Neuronal stem cell (in vitro differentiated cells): ENCODE measurements at regions not wholly inside any gene's neighbourhood (a gene's known extent, or its start where the extent isn't known, plus 50 kb on each side); places are given as distances from the start of the nearest gene placed in this dataset.

ENCODE experiments used
- DNase-seq: peaks from one replicate; pipeline ENCODE4 v3.0.0-alpha.2; 2013; ENCODE audit warnings: low spot score
- H2AFZ ChIP-seq: one replicate; pipeline ENCODE4 v1.6.1; 2013; ENCODE audit warnings: mild to moderate bottlenecking, low read length, inconsistent platforms
- H2AK5ac ChIP-seq: 2 replicates; pipeline ENCODE4 v1.6.1; 2013; ENCODE audit warnings: low read depth, mild to moderate bottlenecking, inconsistent platforms, low read length, moderate library complexity, mixed read lengths
- H2BK120ac ChIP-seq: 2 replicates; pipeline ENCODE4 v1.6.1; 2013; ENCODE audit warnings: low read depth, mild to moderate bottlenecking, inconsistent platforms, low read length, moderate library complexity, mixed read lengths
- H2BK12ac ChIP-seq: one replicate; pipeline ENCODE4 v1.6.1; 2013; ENCODE audit warnings: low read length, inconsistent platforms
- H2BK15ac ChIP-seq: 2 replicates; pipeline ENCODE4 v1.6.1; 2013; ENCODE audit warnings: mild to moderate bottlenecking, low read length, inconsistent platforms, mixed read lengths
- H2BK5ac ChIP-seq: one replicate; pipeline ENCODE4 v1.6.1; 2013; ENCODE audit warnings: inconsistent platforms, mild to moderate bottlenecking, low read length, moderate library complexity
- H3K14ac ChIP-seq: one replicate; pipeline ENCODE4 v1.6.1; 2013; ENCODE audit warnings: low read length, inconsistent platforms
- H3K18ac ChIP-seq: 2 replicates; pipeline ENCODE4 v1.6.1; 2013; ENCODE audit warnings: low read length, inconsistent platforms
- H3K23ac ChIP-seq: 2 replicates; pipeline ENCODE4 v1.6.1; 2013; ENCODE audit warnings: low read depth, mild to moderate bottlenecking, mixed read lengths, low read length, inconsistent platforms; ENCODE audit not compliant: poor library complexity
- H3K27ac ChIP-seq: replicated peaks from 3 replicates; pipeline ENCODE4 v1.5.1; 2013; ENCODE audit warnings: low read length, inconsistent platforms
- H3K27me3 ChIP-seq, 3 experiments: 2 replicates each; pipeline ENCODE4 v1.6.1; 2013; ENCODE audit warnings: low read length in 3 of 3, mild to moderate bottlenecking in 2 of 3, inconsistent platforms in 1 of 3, low read depth in 1 of 3, mixed read lengths in 1 of 3, moderate library complexity in 1 of 3; ENCODE audit not compliant: control insufficient read depth in 3 of 3, insufficient read depth in 3 of 3
- H3K36me3 ChIP-seq, 2 donors: replicated peaks in 1 of 2; 2 replicates each; pipeline ENCODE4 v1.6.1; 2013; ENCODE audit warnings: low read length in 2 of 2; ENCODE audit not compliant: control insufficient read depth in 2 of 2, insufficient read depth in 2 of 2
- H3K4ac ChIP-seq: 2 replicates; pipeline ENCODE4 v1.6.1; 2013; ENCODE audit warnings: inconsistent platforms, mild to moderate bottlenecking, low read length, moderate library complexity
- H3K4me1 ChIP-seq, 2 donors: 1 replicate in 1 of 2; 2 replicates in 1 of 2; pipeline ENCODE4 v1.6.1; 2013; ENCODE audit warnings: low read length in 2 of 2, low read depth in 1 of 2; ENCODE audit not compliant: control insufficient read depth in 2 of 2, insufficient read depth in 1 of 2
- H3K4me2 ChIP-seq: one replicate; pipeline ENCODE4 v1.6.1; 2013; ENCODE audit warnings: mild to moderate bottlenecking, low read length, inconsistent platforms; ENCODE audit not compliant: insufficient read depth, poor library complexity, severe bottlenecking
- H3K4me3 ChIP-seq, 2 donors: 2 replicates each; pipeline ENCODE4 v1.5.1; 2013; ENCODE audit warnings: low read length in 2 of 2, mild to moderate bottlenecking in 2 of 2, inconsistent platforms in 1 of 2, moderate library complexity in 1 of 2
- H3K79me1 ChIP-seq: one replicate; pipeline ENCODE4 v1.6.1; 2013; ENCODE audit warnings: low read depth, mild to moderate bottlenecking, inconsistent platforms, low read length, moderate library complexity
- H3K9ac ChIP-seq: one replicate; pipeline ENCODE4 v1.6.1; 2013; ENCODE audit warnings: mild to moderate bottlenecking, low read depth, low read length, inconsistent platforms; ENCODE audit not compliant: poor library complexity
- H3K9me3 ChIP-seq, 2 donors: replicated peaks in 1 of 2; 2 replicates each; pipeline versions ENCODE3 to v1.6.1; 2013; ENCODE audit warnings: low read length in 2 of 2, mild to moderate bottlenecking in 2 of 2, inconsistent platforms in 1 of 2, low read depth in 1 of 2, mixed read lengths in 1 of 2, moderate library complexity in 1 of 2; ENCODE audit not compliant: control insufficient read depth in 2 of 2, insufficient read depth in 1 of 2
- H4K8ac ChIP-seq: one replicate; pipeline ENCODE4 v1.6.1; 2013; ENCODE audit warnings: low read depth, mild to moderate bottlenecking, inconsistent platforms, low read length, moderate library complexity
- H4K91ac ChIP-seq: one replicate; pipeline ENCODE4 v1.6.1; 2013; ENCODE audit warnings: low read length, low read depth, mild to moderate bottlenecking, inconsistent platforms; ENCODE audit not compliant: poor library complexity
- WGBS, 2 donors: extraction: QIAGEN DNeasy Blood & Tissue Kit; methylation state at CpG; one replicate each; pipeline ENCODE4 v1.1.7; 2013; ENCODE audit warnings: missing lambda C conversion rate in 2 of 2, mixed read lengths in 1 of 2; ENCODE audit not compliant: insufficient read length in 2 of 2, insufficient replicate concordance in 1 of 2; ENCODE audit errors: extremely low coverage in 2 of 2; 5-methylcytosine and 5-hydroxymethylcytosine counted together

- no peak overlapping the region for H2BK120ac ChIP-seq
These were observed 385.7 kb upstream of the NR2F2 start for GRCh38 chr15:95944661-95945255.

DNA sequence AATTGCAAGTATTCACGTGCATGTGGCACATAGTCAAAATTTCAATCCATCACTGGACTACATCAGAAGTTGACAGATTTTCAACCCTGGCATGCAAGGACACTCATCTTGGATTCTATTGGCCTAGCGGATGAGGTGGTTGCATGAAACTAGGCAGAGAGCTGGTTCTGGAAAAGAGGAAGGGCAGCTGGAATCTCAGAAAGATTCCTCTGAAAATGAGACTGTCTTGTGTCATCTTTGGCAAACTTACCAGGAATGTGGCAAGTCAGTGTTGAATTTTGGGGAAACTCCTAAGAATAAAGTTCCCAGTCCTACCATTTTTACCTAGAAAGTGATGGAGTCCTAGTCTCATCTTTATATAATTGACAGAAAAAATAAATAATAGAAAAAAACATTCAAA is 384.3 kb upstream of the NR2F2 start:
- Histone ChIP-seq H3K4me3 (no peak overlapping the region), H2BK120ac (no peak overlapping the region), H3K9ac (no peak overlapping the region), H3K23ac (no peak overlapping the region), H4K8ac (no peak overlapping the region), H3K36me3 (no peaks in the 10 kb centered on the region), H3K4ac (no peak overlapping the region), H3K79me1 (no peaks in the 10 kb centered on the region), H3K4me2 (no peak overlapping the region), H2AFZ (no peak overlapping the region), H3K14ac (no peak overlapping the region), H2BK5ac (no peak overlapping the region), H2AK5ac (no peak overlapping the region), H3K4me1 (peaks cover 3 to 7% of the 10 kb centered on the region in 2 donors), H3K27ac (no peak overlapping the region), H2BK15ac (no peak overlapping the region), H3K27me3 (no peaks in the 10 kb centered on the region), H4K91ac (no peak overlapping the region), H2BK12ac (no peak overlapping the region), H3K9me3 (peaks cover 0 to 7% of the 10 kb centered on the region in 2 donors), H3K18ac (no peak overlapping the region)
- no peak for DNase-seq
- WGBS, 2 donors, result no CpG with 5 or more reads among the region's 2 CpGs

More at GRCh38 chr15:95944661-95945255, 385.7 kb upstream of the NR2F2 start:
- Histone ChIP-seq H3K9me3 (peaks cover 0 to 7% of the 10 kb centered on the region in 2 donors), H3K18ac (no peak overlapping the region), H3K23ac (no peak overlapping the region), H2BK12ac (no peak overlapping the region), H3K27ac (no peak overlapping the region), H2AFZ (peak overlapping the region; percentile 57), H3K14ac (no peak overlapping the region), H3K4me2 (no peak overlapping the region), H2BK5ac (no peak overlapping the region), H4K8ac (no peak overlapping the region), H3K9ac (no peak overlapping the region), H3K27me3 (no peaks in the 10 kb centered on the region), H4K91ac (no peak overlapping the region), H2AK5ac (no peak overlapping the region), H3K4ac (no peak overlapping the region), H3K36me3 (no peaks in the 10 kb centered on the region), H3K4me3 (no peak overlapping the region), H3K79me1 (no peaks in the 10 kb centered on the region), H2BK15ac (no peak overlapping the region), H3K4me1 (peaks cover 7 to 13% of the 10 kb centered on the region in 2 donors)
- no peak for DNase-seq
- no CpG with 5 or more reads among the region's 4 CpGs for WGBS, 2 donors

- no peak overlapping the region for H3K4me3 ChIP-seq
- no peak overlapping the region for H2BK12ac ChIP-seq
- H3K36me3 ChIP-seq, result no peaks in the 10 kb centered on the region
- no peak overlapping the region for H3K14ac ChIP-seq
- H2BK120ac ChIP-seq, result no peak overlapping the region
- H4K8ac ChIP-seq, result no peak overlapping the region
- H3K9me3 ChIP-seq, result peaks cover 0 to 3% of the 10 kb centered on the region in 2 donors
- no peak for DNase-seq
- no peak overlapping the region for H4K91ac ChIP-seq
- no peak overlapping the region for H3K4me2 ChIP-seq
- no peak overlapping the region for H2BK5ac ChIP-seq
- H3K27me3 ChIP-seq, result no peaks in the 10 kb centered on the region
- H3K18ac ChIP-seq, result no peak overlapping the region
- peaks cover 3 to 7% of the 10 kb centered on the region in 2 donors for H3K4me1 ChIP-seq
- H2AFZ ChIP-seq, result no peak overlapping the region
- H3K9ac ChIP-seq, result no peak overlapping the region
- no peak overlapping the region for H2AK5ac ChIP-seq
- H3K27ac ChIP-seq, result no peak overlapping the region
- no peak overlapping the region for H2BK15ac ChIP-seq
- H3K79me1 ChIP-seq, result no peaks in the 10 kb centered on the region
- no peak overlapping the region for H3K23ac ChIP-seq
- no CpG with 5 or more reads among the region's 2 CpGs for WGBS, 2 donors
- H3K4ac ChIP-seq, result no peak overlapping the region
These were observed 383.6 kb upstream of the NR2F2 start for GRCh38 chr15:95946926-95947325.

DNA sequence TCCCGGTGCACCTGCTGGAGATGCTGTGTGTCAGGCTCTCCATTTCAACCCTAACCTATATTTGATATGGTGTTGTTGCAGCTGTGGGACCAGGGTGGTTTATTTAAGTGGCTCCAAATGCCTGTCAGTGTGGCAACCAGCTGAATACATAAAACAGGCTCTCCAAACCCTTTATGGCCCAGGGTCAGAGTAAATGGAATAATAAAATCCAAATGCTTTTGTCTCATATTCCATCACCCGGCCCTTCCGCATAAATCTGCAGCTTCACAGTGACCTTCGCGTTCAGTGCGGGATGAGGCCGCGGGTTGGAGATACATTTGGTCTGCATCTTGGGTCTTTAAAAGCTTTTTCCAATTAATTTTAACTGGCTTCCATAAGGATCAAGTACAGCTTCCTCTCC is 382.1 kb upstream of the NR2F2 start:
- Histone ChIP-seq H2BK5ac (no peak overlapping the region), H3K4ac (no peak overlapping the region), H2AFZ (no peak overlapping the region), H3K36me3 (no peaks in the 10 kb centered on the region), H3K23ac (no peak overlapping the region), H2BK120ac (no peak overlapping the region), H2AK5ac (no peak overlapping the region), H2BK15ac (no peak overlapping the region), H4K8ac (no peak overlapping the region), H3K4me2 (no peak overlapping the region), H3K9me3 (peaks cover 0 to 4% of the 10 kb centered on the region in 2 donors), H3K9ac (no peak overlapping the region), H3K18ac (no peak overlapping the region), H3K79me1 (no peaks in the 10 kb centered on the region), H2BK12ac (no peak overlapping the region), H3K4me1 (peaks cover 3 to 7% of the 10 kb centered on the region in 2 donors), H3K4me3 (no peak overlapping the region), H3K27me3 (no peaks in the 10 kb centered on the region), H4K91ac (no peak overlapping the region), H3K27ac (no peak overlapping the region), H3K14ac (no peak overlapping the region)
- WGBS, 2 donors, result no CpG with 5 or more reads among the region's 8 CpGs
- DNase-seq, result no peak
